ENCODE measurements at regions not wholly inside any gene's neighbourhood (a gene's known extent, or its start where the extent isn't known, plus 50 kb on each side); places are given as distances from the start of the nearest gene placed in this dataset.

GRCh38 chr3:55156851-55157650, 229.2 kb upstream of the LRTM1 start:
- TF ChIP-seq, protein P1, sequence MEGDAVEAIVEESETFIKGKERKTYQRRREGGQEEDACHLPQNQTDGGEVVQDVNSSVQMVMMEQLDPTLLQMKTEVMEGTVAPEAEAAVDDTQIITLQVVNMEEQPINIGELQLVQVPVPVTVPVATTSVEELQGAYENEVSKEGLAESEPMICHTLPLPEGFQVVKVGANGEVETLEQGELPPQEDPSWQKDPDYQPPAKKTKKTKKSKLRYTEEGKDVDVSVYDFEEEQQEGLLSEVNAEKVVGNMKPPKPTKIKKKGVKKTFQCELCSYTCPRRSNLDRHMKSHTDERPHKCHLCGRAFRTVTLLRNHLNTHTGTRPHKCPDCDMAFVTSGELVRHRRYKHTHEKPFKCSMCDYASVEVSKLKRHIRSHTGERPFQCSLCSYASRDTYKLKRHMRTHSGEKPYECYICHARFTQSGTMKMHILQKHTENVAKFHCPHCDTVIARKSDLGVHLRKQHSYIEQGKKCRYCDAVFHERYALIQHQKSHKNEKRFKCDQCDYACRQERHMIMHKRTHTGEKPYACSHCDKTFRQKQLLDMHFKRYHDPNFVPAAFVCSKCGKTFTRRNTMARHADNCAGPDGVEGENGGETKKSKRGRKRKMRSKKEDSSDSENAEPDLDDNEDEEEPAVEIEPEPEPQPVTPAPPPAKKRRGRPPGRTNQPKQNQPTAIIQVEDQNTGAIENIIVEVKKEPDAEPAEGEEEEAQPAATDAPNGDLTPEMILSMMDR (IDR thresholded peaks at IDR 0.05; ENCODE audit: low read length), result no peak
- TF ChIP-seq EZH2 (IDR thresholded peaks at IDR 0.05; ENCODE audit: borderline replicate concordance, low read length), result no peak

Data from OCI-LY1 (cell line).